PFSK-1 (cell line): ENCODE measurements at regions not wholly inside any gene's neighbourhood (a gene's known extent, or its start where the extent isn't known, plus 50 kb on each side); places are given as distances from the start of the nearest gene placed in this dataset.

Experiments used
- FOXP2 ChIP-seq: optimal IDR thresholded peaks from 2 replicates; pipeline ENCODE3; 2011; ENCODE audit warnings: borderline replicate concordance, control low read depth, inconsistent platforms; ENCODE audit not compliant: insufficient read depth; ENCODE audit errors: extremely low read length, extremely low read depth
- POLR2AphosphoS5 ChIP-seq: IDR thresholded peaks from 2 replicates; pipeline ENCODE4 v1.6.1; 2012; ENCODE audit warnings: low read depth, mild to moderate bottlenecking, control low read depth, low read length, moderate library complexity
- REST ChIP-seq, 2 experiments: IDR thresholded peaks; 2 replicates each; pipeline versions ENCODE4 v1.6.1 to v1.8.0; 2011 to 2012; ENCODE audit warnings: low read depth in 2 of 2, low read length in 2 of 2, control low read depth in 1 of 2, inconsistent platforms in 1 of 2, mild to moderate bottlenecking in 1 of 2, moderate library complexity in 1 of 2; ENCODE audit not compliant: insufficient read depth in 1 of 2
- SIN3A ChIP-seq: IDR thresholded peaks from 2 replicates; pipeline ENCODE4 v1.6.1; 2012; ENCODE audit warnings: mild to moderate bottlenecking, low read length, moderate library complexity, borderline replicate concordance; ENCODE audit not compliant: insufficient read depth
- TAF1 ChIP-seq: IDR thresholded peaks from 2 replicates; pipeline ENCODE4 v1.6.1; 2012; ENCODE audit warnings: low read length, control low read depth, borderline replicate concordance; ENCODE audit not compliant: insufficient read depth

- TF ChIP-seq FOXP2, result no peak
- TF ChIP-seq REST (IDR thresholded peaks at IDR 0.05; ENCODE audit: insufficient read depth in 1 of 2, low read depth in 2 of 2, low read length in 2 of 2), result no peak
- TF ChIP-seq TAF1, result no peak
- TF ChIP-seq POLR2AphosphoS5, result no peak
- no peak for TF ChIP-seq SIN3A
Observed at GRCh38 chr7:4394736-4395135, 287.4 kb upstream of the FOXK1 start.

GRCh38 chr7:4399121-4399520 is 283.0 kb upstream of the FOXK1 start:
- TF ChIP-seq FOXP2 (no peak), REST (IDR thresholded peaks at IDR 0.05; ENCODE audit: insufficient read depth in 1 of 2, low read depth in 2 of 2, low read length in 2 of 2) (no peak), TAF1 (no peak), SIN3A (no peak), POLR2AphosphoS5 (no peak)

DNA sequence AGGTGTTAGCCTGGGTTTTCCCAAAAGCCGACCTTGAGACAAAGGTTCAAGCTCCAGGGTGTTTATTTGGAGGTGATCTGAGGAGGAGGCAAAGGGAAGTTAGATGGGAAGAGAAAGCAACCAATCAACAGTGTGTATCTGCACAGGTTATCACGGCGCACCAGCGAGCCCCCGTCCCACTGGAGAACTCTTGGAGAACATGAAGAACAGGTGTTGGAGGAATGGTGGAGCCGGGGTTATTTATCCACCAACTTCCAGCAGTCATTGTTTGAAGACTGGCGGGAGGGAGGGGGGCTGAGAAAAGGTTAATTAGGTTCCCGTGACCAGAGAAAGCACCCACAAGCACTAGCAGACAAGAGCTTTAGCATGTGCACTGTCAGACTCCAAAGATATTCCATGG is 282.5 kb upstream of the FOXK1 start:
- TF ChIP-seq SIN3A (no peak), TAF1 (no peak), FOXP2 (no peak), POLR2AphosphoS5 (no peak), REST (IDR thresholded peaks at IDR 0.05; ENCODE audit: insufficient read depth in 1 of 2, low read depth in 2 of 2, low read length in 2 of 2) (no peak)

DNA sequence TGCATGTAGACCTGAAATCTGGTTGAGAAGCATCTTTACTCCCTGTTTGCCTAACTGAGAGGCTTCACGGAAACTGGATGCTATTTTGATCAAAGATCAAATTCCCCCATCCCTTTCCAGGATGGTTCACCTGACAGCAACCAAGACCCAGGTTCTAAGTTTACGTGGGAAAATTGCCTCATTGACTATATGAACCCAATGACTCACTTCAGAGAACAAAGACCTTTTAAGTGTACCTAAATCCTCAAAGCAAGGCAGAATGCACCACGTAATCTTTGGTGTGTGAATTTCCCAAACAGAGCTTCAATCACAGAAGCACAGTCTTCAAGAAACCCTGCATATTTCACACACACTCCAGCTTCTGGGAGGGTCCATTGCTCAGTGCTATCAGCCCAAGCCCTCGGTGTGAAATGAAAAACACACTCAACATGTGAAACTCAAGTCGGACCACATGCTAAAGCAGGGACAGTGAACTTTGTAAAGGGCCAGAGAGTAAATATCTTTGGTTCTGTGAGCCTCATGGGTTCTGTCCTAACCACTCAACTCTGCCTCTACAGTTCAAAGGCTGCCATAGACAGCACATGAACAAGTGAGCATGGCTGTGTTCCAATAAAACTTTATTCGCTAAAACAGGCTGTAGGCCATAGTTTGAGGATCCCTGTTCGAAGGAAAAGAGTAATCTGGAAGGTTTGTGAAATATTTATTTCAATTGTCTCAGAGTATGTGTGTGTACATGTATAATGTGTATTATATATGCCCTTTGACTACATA is 275.6 kb upstream of the FOXK1 start:
- TF ChIP-seq FOXP2 (no peak), REST (IDR thresholded peaks at IDR 0.05; ENCODE audit: insufficient read depth in 1 of 2, low read depth in 2 of 2, low read length in 2 of 2) (no peak), POLR2AphosphoS5 (no peak), TAF1 (no peak), SIN3A (no peak)

DNA sequence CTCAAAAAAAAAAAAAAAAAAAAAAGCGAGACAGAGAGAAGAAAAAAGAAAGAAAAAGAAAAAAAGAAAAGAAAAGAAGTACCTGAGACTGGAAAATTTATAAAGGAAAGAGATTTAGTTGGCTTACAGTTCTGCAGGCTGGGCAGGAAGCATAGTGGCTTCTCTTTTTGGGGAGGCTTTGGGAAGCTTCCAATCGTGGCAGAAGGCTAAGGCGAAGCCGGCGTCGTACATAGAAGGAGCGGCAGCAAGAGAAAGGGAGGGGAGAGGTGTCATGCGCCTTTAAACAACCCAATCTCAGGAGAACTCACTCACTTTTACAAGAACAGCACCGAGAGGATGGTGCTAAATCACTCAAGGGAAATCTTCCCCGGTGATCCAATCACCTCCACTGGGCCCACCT is 272.1 kb upstream of the FOXK1 start:
- TF ChIP-seq TAF1 (no peak), SIN3A (no peak), POLR2AphosphoS5 (no peak), FOXP2 (no peak), REST (IDR thresholded peaks at IDR 0.05; ENCODE audit: insufficient read depth in 1 of 2, low read depth in 2 of 2, low read length in 2 of 2) (no peak)
